Activated CD8-positive, alpha-beta T cell treated with anti-CD3 and anti-CD28 coated beads for 36 hours (primary cell): ENCODE measurements at regions not wholly inside any gene's neighbourhood (a gene's known extent, or its start where the extent isn't known, plus 50 kb on each side); places are given as distances from the start of the nearest gene placed in this dataset.
"Not testable (repeated sequence)": the region's sequence is repeated elsewhere in the genome, so short reads cannot be mapped to it uniquely, and the experiment has no call there.

Source experiments
- ATAC-seq: fragments of 200-7000 bp; cut with Tn5 transposase; one replicate; pipeline ENCODE4 v1.10.0; 2021; ENCODE audit warnings: mild to moderate bottlenecking, moderate library complexity
- CTCF ChIA-PET: fragments of 350-600 bp; sonication (Branson Sonifier 250); formaldehyde crosslinking; loops from one replicate; lab custom pipeline; 2021; ENCODE audit warnings: antibody characterized with exemption; lab: Charles Lee
- POLR2A ChIA-PET: fragments of 350-600 bp; sonication (Branson Sonifier 250); formaldehyde crosslinking; loops from one replicate; lab custom pipeline; 2021; ENCODE audit warnings: antibody characterized with exemption; lab: Charles Lee
- DNase-seq: peaks from one replicate; pipeline ENCODE4 v3.0.0-alpha.2; 2020
- H3K27ac Mint-ChIP-seq: one replicate; pipeline ENCODE4 v1.8.0; 2021; ENCODE audit warnings: mild to moderate bottlenecking, mixed read lengths
- H3K27me3 Mint-ChIP-seq: one replicate; pipeline ENCODE4 v1.8.0; 2021; ENCODE audit warnings: mixed read lengths
- H3K36me3 Mint-ChIP-seq: one replicate; pipeline ENCODE4 v1.8.0; 2021; ENCODE audit warnings: low read depth, mixed read lengths
- H3K4me1 Mint-ChIP-seq: one replicate; pipeline ENCODE4 v1.8.0; 2021; ENCODE audit warnings: low read depth, mixed read lengths
- H3K4me3 Mint-ChIP-seq: one replicate; pipeline ENCODE4 v1.8.0; 2021; ENCODE audit warnings: mild to moderate bottlenecking, moderate library complexity, mixed read lengths
- H3K9me3 Mint-ChIP-seq: one replicate; pipeline ENCODE4 v1.8.0; 2021; ENCODE audit warnings: mixed read lengths
- CTCF ChIP-seq: fragments of 200-600 bp; IDR thresholded peaks from one replicate; pipeline ENCODE4 v1.8.0; 2022; ENCODE audit warnings: antibody characterized with exemption, mild to moderate bottlenecking
- intact Hi-C: fragments of 100-400 bp; cut with micrococcal nuclease; formaldehyde crosslinking; loops from one replicate; pipeline ENCODE4 v1.10.0; 2022

GRCh38 chr4:164136180-164136616 is 617.7 kb upstream of the SMIM31 start:
- CTCF ChIA-PET: no interaction called here
- POLR2A ChIA-PET: no interaction called here
- no peak for DNase-seq
- Mint-ChIP-seq H3K4me3 (no peak overlapping the region), H3K27ac (no peak overlapping the region), H3K4me1 (no peaks in the 10 kb centered on the region), H3K27me3 (no peaks in the 10 kb centered on the region), H3K36me3 (no peaks in the 10 kb centered on the region), H3K9me3 (no peaks in the 10 kb centered on the region)
- no peak for ATAC-seq
- no peak for TF ChIP-seq CTCF
- intact Hi-C loops: no loop called here

- ChIA-PET POLR2A (no interaction called here), CTCF (interaction anchor here (0.7 kb wide), 1 partner anchor 62 kb away, joined by 3 read pairs; no protein-coding TSS in a partner anchor)
- no peak for TF ChIP-seq CTCF
- Mint-ChIP-seq H3K4me1 (no peaks in the 10 kb centered on the region), H3K36me3 (no peaks in the 10 kb centered on the region), H3K4me3 (no peak overlapping the region), H3K27ac (no peak overlapping the region), H3K27me3 (no peaks in the 10 kb centered on the region), H3K9me3 (peaks cover 1% of the 10 kb centered on the region)
- ATAC-seq (no peak), DNase-seq (no peak)
- intact Hi-C loops: no loop called here
Measured at GRCh38 chr4:164138521-164138920, 615.4 kb upstream of the SMIM31 start.

- Mint-ChIP-seq H3K27me3 (no peaks in the 10 kb centered on the region), H3K4me1 (no peaks in the 10 kb centered on the region), H3K27ac (no peak overlapping the region), H3K36me3 (no peaks in the 10 kb centered on the region), H3K9me3 (peaks cover 1% of the 10 kb centered on the region), H3K4me3 (no peak overlapping the region)
- ATAC-seq (no peak), DNase-seq (no peak)
- ChIA-PET CTCF (no interaction called here), POLR2A (no interaction called here)
- intact Hi-C loops: no loop called here
- TF ChIP-seq CTCF: no peak
Measured at GRCh38 chr4:164139291-164139690, 614.6 kb upstream of the SMIM31 start.

- H3K4me1 Mint-ChIP-seq, H3K27me3 Mint-ChIP-seq, ATAC-seq, H3K9me3 Mint-ChIP-seq, DNase-seq, POLR2A ChIA-PET, intact Hi-C loops, CTCF ChIA-PET, H3K27ac Mint-ChIP-seq, H3K4me3 Mint-ChIP-seq, H3K36me3 Mint-ChIP-seq: not testable (repeated sequence)
Measured at GRCh38 chr4:164141755-164142375, 612.1 kb upstream of the SMIM31 start.

- no peaks in the 10 kb centered on the region for H3K36me3 Mint-ChIP-seq
- no peak for ATAC-seq
- H3K27me3 Mint-ChIP-seq: no peaks in the 10 kb centered on the region
- POLR2A ChIA-PET: no interaction called here
- no peak for TF ChIP-seq CTCF
- H3K9me3 Mint-ChIP-seq: no peaks in the 10 kb centered on the region
- DNase-seq: no peak
- CTCF ChIA-PET: interaction anchor here (1.2 kb wide), 1 partner anchor 1239 kb away, joined by 3 read pairs; no protein-coding TSS in a partner anchor
- intact Hi-C loops: no loop called here
- H3K27ac Mint-ChIP-seq: no peak overlapping the region
- no peaks in the 10 kb centered on the region for H3K4me1 Mint-ChIP-seq
- no peak overlapping the region for H3K4me3 Mint-ChIP-seq
Measured at GRCh38 chr4:164154416-164154815, 599.5 kb upstream of the SMIM31 start.
